ENCODE measurements at regions not wholly inside any gene's neighbourhood (a gene's known extent, or its start where the extent isn't known, plus 50 kb on each side); places are given as distances from the start of the nearest gene placed in this dataset.

- no peak for DNase-seq (ENCODE audit: low read depth, low spot score)
- no peaks in the 10 kb centered on the region for H3K4me1 ChIP-seq (ENCODE audit: control insufficient read depth, extremely low read depth, insufficient read depth, low read length)
- no peaks in the 10 kb centered on the region for H3K79me2 ChIP-seq (ENCODE audit: control insufficient read depth, insufficient read depth, low read length)
- no TSS peak for BruUV-seq (replicated peaks)
- H3K9me3 ChIP-seq (replicated peaks; ENCODE audit: control insufficient read depth, insufficient read depth, low read length) = no peaks in the 10 kb centered on the region
- H3K27me3 ChIP-seq (ENCODE audit: control insufficient read depth in 2 of 2, insufficient read depth in 2 of 2, low read length in 2 of 2) = no peaks in the 10 kb centered on the region
- H3K27ac ChIP-seq (ENCODE audit: insufficient read depth, low read depth, low read length) = no peak overlapping the region
- dilution Hi-C loops (cut with MboI; ENCODE audit: extremely low pct_ligation_motif_present, low sequenced_read_pairs) = no loop called here
- H3K4me2 ChIP-seq (ENCODE audit: insufficient read depth, low read length) = no peak overlapping the region
- no peaks in the 10 kb centered on the region for H3K36me3 ChIP-seq (ENCODE audit: control insufficient read depth in 2 of 2, extremely low read depth in 1 of 2, insufficient read depth in 2 of 2, low read length in 2 of 2)
- no peaks in the 10 kb centered on the region for H3K9me1 ChIP-seq (replicated peaks; ENCODE audit: control insufficient read depth, extremely low read depth, insufficient read depth, low read length)
- H3K9ac ChIP-seq (replicated peaks; ENCODE audit: extremely low read depth, insufficient read depth, low read length) = no peak overlapping the region
- POLR2A ChIA-PET = no interaction called here
- TF ChIP-seq JUN (IDR thresholded peaks at IDR 0.05; ENCODE audit: borderline replicate concordance, insufficient read depth, insufficient read length, low read depth) (no peak), POLR2A (IDR thresholded peaks at IDR 0.05; ENCODE audit: low read depth, low read length) (no peak), MAX (IDR thresholded peaks at IDR 0.05; ENCODE audit: insufficient read depth, insufficient read length) (no peak), CTCF (IDR thresholded peaks at IDR 0.05; ENCODE audit: extremely low read depth in 1 of 2, insufficient read depth in 1 of 2, low read depth in 1 of 2, low read length in 2 of 2) (no peak), POLR2AphosphoS5 (IDR thresholded peaks at IDR 0.05; ENCODE audit: insufficient read depth, low read depth, low read length) (no peak), FOS (IDR thresholded peaks at IDR 0.05; ENCODE audit: borderline replicate concordance, insufficient read depth, low read length) (no peak), EZH2 (IDR thresholded peaks at IDR 0.05; ENCODE audit: borderline replicate concordance, low read depth, low read length, severe bottlenecking) (no peak), MYC (IDR thresholded peaks at IDR 0.05; ENCODE audit: low read depth, low read length) (no peak), GATA2 (IDR thresholded peaks at IDR 0.05; ENCODE audit: insufficient read depth, insufficient read length, low read depth, low read length) (no peak)
- CTCF ChIA-PET = no interaction called here
- FAIRE-seq = no peak
- intact Hi-C loops (cut with micrococcal nuclease) = no loop called here
- H3K4me3 ChIP-seq (replicated peaks in 1 of 3; ENCODE audit: insufficient read depth in 1 of 3, low read depth in 1 of 3, low read length in 3 of 3) = no peak overlapping the region
- no peaks in the 10 kb centered on the region for H4K20me1 ChIP-seq (replicated peaks; ENCODE audit: control insufficient read depth, extremely low read depth, insufficient read depth, low read length)
- no peak overlapping the region for H2AFZ ChIP-seq (ENCODE audit: low read depth, low read length)
Observed at GRCh38 chr16:9476744-9477143, 385.3 kb downstream of the HAPSTR1 start.
